ENCODE measurements at regions not wholly inside any gene's neighbourhood (a gene's known extent, or its start where the extent isn't known, plus 50 kb on each side); places are given as distances from the start of the nearest gene placed in this dataset.

DNA sequence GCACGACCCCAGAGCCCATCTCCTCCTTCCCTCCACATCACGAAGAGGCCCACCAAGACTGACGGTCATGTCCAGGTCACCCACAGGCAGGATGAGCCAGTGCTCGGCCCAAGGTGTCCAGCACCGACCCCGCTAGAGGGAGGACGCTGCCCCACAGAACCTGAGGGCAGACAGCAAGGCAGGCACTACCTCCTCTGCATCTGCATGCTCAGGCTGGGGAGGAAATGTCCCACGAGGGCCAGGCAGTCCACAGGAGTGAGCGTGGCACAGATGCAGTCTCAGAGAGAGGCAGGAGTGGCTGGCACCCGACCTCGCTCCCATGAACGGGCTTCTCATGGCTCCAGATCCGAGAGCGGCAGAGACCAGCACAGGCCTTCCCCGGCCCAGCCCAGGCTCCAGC is 133.2 kb downstream of the TUBA3C start:
- TF ChIP-seq, protein P1, sequence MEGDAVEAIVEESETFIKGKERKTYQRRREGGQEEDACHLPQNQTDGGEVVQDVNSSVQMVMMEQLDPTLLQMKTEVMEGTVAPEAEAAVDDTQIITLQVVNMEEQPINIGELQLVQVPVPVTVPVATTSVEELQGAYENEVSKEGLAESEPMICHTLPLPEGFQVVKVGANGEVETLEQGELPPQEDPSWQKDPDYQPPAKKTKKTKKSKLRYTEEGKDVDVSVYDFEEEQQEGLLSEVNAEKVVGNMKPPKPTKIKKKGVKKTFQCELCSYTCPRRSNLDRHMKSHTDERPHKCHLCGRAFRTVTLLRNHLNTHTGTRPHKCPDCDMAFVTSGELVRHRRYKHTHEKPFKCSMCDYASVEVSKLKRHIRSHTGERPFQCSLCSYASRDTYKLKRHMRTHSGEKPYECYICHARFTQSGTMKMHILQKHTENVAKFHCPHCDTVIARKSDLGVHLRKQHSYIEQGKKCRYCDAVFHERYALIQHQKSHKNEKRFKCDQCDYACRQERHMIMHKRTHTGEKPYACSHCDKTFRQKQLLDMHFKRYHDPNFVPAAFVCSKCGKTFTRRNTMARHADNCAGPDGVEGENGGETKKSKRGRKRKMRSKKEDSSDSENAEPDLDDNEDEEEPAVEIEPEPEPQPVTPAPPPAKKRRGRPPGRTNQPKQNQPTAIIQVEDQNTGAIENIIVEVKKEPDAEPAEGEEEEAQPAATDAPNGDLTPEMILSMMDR (IDR thresholded peaks at IDR 0.05), result no peak
- no peak for TF ChIP-seq POLR2A (IDR thresholded peaks at IDR 0.05)
